Gastroesophageal sphincter (tissue), 4 donors: ENCODE measurements at regions not wholly inside any gene's neighbourhood (a gene's known extent, or its start where the extent isn't known, plus 50 kb on each side); places are given as distances from the start of the nearest gene placed in this dataset.

ENCODE experiments used
- ATAC-seq: fragments of 150-250 bp; one replicate; pipeline ENCODE4 v1.9.1; 2016; ENCODE audit warnings: mild to moderate bottlenecking, moderate library complexity
- H3K27ac ChIP-seq, 4 donors: fragments of 200-600 bp; sonication (generic) in 3 of 4; 1 replicate in 3 of 4; 2 replicates in 1 of 4; pipeline ENCODE4 v1.5.1; 2016 to 2019
- H3K27me3 ChIP-seq: fragments of 200-600 bp; sonication (generic); one replicate; pipeline ENCODE4 v1.5.1; 2019
- H3K36me3 ChIP-seq, 2 donors: fragments of 200-600 bp; sonication (generic); one replicate each; pipeline ENCODE4 v1.5.1; 2019; ENCODE audit warnings: control low read depth in 1 of 2
- H3K4me1 ChIP-seq, 3 donors: fragments of 200-600 bp; sonication (generic); 1 replicate in 2 of 3; 2 replicates in 1 of 3; pipeline ENCODE4 v1.5.1; 2016 to 2019; ENCODE audit warnings: control low read depth in 2 of 3
- H3K4me3 ChIP-seq, 2 donors: fragments of 200-600 bp; sonication (generic); one replicate each; pipeline ENCODE4 v1.5.1; 2019; ENCODE audit warnings: mild to moderate bottlenecking in 1 of 2, moderate library complexity in 1 of 2
- H3K9me3 ChIP-seq, 3 donors: fragments of 200-600 bp; sonication (generic); one replicate each; pipeline ENCODE4 v1.5.1; 2017 to 2019; ENCODE audit warnings: control low read depth in 2 of 3
- EP300 ChIP-seq: sonication (generic); formaldehyde crosslinking; IDR thresholded peaks from one replicate; pipeline ENCODE4 v1.6.1; 2017; ENCODE audit warnings: antibody characterized with exemption, mild to moderate bottlenecking
- POLR2A ChIP-seq, 2 donors: fragments of 450-650 bp; IDR thresholded peaks; one replicate each; pipeline ENCODE4 v1.6.1; 2017; ENCODE audit warnings: antibody characterized with exemption in 2 of 2, mild to moderate bottlenecking in 2 of 2, moderate library complexity in 1 of 2
- POLR2AphosphoS5 ChIP-seq: sonication (generic); formaldehyde crosslinking; IDR thresholded peaks from one replicate; pipeline ENCODE4 v1.6.1; 2017; ENCODE audit warnings: antibody characterized with exemption
- WGBS, 2 donors: methylation state at CpG; one replicate each; pipeline ENCODE4 v1.1.5; 2018; ENCODE audit warnings: low coverage in 1 of 2; 5-methylcytosine and 5-hydroxymethylcytosine counted together
- TF ChIP-seq, protein P1 (sequence below), 4 experiments: fragments of 200-600 bp in 2 of 4; fragments of 450-650 bp in 2 of 4; sonication (generic) in 1 of 4; IDR thresholded peaks; one replicate each; pipeline ENCODE4 v1.5.1; 2017 to 2019; ENCODE audit warnings: antibody characterized with exemption in 4 of 4, mild to moderate bottlenecking in 2 of 4, moderate library complexity in 2 of 4

DNA sequence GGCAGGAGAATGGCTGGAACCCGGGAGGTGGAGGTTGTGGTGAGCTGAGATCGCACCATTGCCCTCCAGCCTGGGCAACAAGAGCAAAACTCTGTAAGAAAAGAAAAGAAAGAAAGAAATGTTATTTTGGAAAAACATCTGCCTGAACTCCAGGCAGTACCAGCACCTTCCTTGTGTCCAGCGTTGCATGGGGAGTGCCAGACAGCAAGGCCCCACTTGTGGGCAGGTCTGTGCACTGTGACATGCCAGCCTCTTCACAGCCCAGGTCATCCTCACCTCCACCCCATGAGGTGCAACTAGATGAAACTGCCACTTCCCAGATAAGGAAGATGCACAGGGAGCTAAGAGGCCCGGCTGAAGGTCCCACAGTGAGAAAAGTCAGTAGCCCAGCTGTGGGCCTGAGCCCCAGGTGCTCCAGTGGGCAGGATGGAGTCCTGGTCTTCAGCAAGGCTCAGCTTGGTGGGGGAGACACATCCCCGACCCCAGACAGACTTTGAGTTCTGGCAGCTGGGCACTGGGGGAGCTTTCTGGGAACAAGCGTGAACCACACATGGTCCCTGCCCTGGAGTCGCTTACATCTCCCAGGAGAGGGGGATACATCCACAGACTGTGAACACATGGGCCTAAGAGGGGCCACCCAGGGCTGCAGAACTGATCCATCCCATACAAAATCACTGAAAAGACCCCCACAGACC lies 146.9 kb upstream of the IER5L start:
- no peak overlapping the region for H3K4me3 ChIP-seq
- no peaks in the 10 kb centered on the region for H3K9me3 ChIP-seq
- TF ChIP-seq, protein P1, sequence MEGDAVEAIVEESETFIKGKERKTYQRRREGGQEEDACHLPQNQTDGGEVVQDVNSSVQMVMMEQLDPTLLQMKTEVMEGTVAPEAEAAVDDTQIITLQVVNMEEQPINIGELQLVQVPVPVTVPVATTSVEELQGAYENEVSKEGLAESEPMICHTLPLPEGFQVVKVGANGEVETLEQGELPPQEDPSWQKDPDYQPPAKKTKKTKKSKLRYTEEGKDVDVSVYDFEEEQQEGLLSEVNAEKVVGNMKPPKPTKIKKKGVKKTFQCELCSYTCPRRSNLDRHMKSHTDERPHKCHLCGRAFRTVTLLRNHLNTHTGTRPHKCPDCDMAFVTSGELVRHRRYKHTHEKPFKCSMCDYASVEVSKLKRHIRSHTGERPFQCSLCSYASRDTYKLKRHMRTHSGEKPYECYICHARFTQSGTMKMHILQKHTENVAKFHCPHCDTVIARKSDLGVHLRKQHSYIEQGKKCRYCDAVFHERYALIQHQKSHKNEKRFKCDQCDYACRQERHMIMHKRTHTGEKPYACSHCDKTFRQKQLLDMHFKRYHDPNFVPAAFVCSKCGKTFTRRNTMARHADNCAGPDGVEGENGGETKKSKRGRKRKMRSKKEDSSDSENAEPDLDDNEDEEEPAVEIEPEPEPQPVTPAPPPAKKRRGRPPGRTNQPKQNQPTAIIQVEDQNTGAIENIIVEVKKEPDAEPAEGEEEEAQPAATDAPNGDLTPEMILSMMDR (IDR thresholded peaks at IDR 0.05), result no peak
- TF ChIP-seq POLR2AphosphoS5, result no peak
- no peak for TF ChIP-seq POLR2A (IDR thresholded peaks at IDR 0.05)
- TF ChIP-seq EP300, result no peak
- H3K4me1 ChIP-seq, result peaks cover 2 to 58% (median 24%) of the 10 kb centered on the region in 3 donors
- no peak for ATAC-seq
- peak overlapping the region in 3 of 4 donors; percentile 45 to 87 (median 81) for H3K27ac ChIP-seq
- H3K36me3 ChIP-seq, result no peaks in the 10 kb centered on the region
- 83 to 86% methylated on average over 1 to 2 of the region's 7 CpGs for WGBS, 2 donors
- no peaks in the 10 kb centered on the region for H3K27me3 ChIP-seq

DNA sequence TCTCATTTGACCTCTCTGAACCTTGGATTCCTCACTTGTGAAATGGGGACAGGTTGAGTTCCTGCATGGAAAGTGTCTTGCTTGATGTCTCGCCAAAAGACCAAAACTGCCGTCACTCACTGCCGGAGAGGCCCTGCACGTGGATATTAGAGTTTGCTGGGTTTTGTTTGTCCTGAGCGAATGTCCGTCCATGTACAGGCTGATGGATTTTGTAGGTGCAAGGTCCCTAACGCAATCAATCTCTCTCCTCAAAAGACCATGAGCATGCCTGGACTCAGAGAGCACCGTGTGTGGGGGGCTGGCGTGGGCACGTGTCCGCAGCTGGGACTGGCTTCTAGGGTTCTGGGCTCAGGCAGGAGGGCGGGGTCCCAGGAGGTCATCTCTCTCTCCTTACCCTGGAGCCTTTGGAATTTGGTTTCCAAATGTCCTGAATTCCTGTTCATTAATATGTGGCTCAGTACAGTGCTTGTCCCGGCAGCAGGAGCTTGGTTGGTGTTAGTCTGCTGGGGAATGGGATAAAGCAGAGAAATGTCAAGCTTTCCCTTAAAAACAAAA lies 146.0 kb upstream of the IER5L start:
- Histone ChIP-seq H3K4me1 (peaks cover 6 to 64% (median 31%) of the 10 kb centered on the region in 3 donors), H3K36me3 (no peaks in the 10 kb centered on the region), H3K27me3 (no peaks in the 10 kb centered on the region), H3K9me3 (no peaks in the 10 kb centered on the region), H3K27ac (peak overlapping the region in 3 of 4 donors; percentile 45 to 87 (median 81)), H3K4me3 (no peak overlapping the region)
- ATAC-seq, result no peak
- TF ChIP-seq, protein P1 (IDR thresholded peaks at IDR 0.05), result no peak
- TF ChIP-seq EP300, result no peak
- no peak for TF ChIP-seq POLR2A (IDR thresholded peaks at IDR 0.05)
- TF ChIP-seq POLR2AphosphoS5, result no peak
- WGBS, 2 donors, result 20 to 47% methylated on average over 1 to 3 of the region's 13 CpGs

DNA sequence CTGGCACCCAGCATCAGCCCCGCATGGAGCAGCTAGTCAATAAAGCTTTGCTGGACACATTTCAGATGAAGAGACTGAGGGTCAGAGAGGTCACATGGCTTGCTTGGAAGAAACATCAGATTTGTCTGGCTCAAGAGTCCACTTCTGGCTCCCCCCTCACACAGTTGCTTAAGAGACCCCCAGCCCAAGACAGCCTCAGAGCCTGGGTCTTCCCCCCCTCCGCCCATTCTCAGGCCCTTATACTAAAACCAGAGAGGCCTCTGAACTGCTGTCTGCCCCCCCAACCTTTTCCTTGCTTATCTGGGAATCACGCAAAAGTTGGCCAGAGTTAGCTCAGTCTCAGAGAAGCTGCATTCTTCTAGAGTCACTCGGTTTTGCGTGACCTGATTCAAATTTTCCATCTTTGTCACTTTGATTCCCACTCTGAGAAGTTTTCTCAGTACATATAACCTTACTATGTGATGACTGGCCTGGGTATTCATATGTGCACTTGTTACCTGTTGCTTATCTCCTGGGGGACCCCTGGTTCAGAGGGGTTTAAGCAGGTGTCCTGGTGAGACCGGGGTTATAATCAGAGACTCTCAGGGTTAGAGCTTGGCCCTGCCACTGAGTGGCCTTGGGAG lies 145.4 kb upstream of the IER5L start:
- peak overlapping the region in 3 of 4 donors; percentile 45 to 87 (median 81) for H3K27ac ChIP-seq
- 15 to 58% methylated on average over 4 to 5 of the region's 6 CpGs for WGBS, 2 donors
- ATAC-seq, result no peak
- no peaks in the 10 kb centered on the region for H3K27me3 ChIP-seq
- no peak overlapping the region for H3K4me3 ChIP-seq
- peaks cover 6 to 64% (median 37%) of the 10 kb centered on the region in 3 donors for H3K4me1 ChIP-seq
- H3K36me3 ChIP-seq, result no peaks in the 10 kb centered on the region
- TF ChIP-seq, protein P1 (IDR thresholded peaks at IDR 0.05), result no peak
- TF ChIP-seq POLR2A (IDR thresholded peaks at IDR 0.05), result no peak
- no peak for TF ChIP-seq EP300
- TF ChIP-seq POLR2AphosphoS5, result no peak
- no peaks in the 10 kb centered on the region for H3K9me3 ChIP-seq

DNA sequence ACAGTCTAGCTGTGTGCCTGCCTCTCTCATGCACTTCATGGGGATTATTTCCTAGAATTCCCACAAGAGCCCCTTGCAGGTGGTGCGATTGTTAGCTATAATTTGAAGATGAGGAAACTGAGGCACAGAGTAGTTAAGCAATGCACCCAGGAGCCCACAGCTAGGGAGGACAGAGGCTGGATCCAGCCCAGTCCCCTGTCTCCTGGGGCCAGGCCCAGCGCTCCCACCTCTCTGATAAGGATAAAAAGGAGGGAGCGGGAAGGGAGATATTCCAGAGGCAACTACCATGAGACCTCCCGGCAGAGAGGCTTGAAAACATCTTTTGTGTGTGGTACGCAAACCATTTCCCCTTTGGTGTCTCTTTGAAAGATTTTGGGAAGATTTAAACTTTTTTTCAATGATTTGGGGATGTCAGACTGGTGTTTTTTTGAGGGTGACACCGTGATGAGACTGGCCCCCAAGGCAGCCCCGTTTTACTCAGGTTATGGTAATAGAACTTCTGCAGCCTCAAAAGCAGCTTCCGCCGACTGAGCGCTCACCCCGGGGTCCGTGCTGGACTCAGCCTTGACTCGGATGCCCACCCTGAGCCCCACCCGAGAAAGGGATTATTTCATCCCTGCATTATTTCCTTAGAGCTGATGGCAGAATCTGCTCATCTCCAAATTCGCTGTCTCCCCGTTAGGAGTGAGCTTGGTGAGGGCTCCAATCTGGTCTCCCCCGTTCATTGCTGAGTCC lies 144.7 kb upstream of the IER5L start:
- Histone ChIP-seq H3K4me3 (no peak overlapping the region), H3K27ac (peak overlapping the region in 3 of 4 donors; percentile 45 to 87 (median 81)), H3K36me3 (no peaks in the 10 kb centered on the region), H3K4me1 (peaks cover 6 to 68% (median 44%) of the 10 kb centered on the region in 3 donors), H3K27me3 (no peaks in the 10 kb centered on the region), H3K9me3 (no peaks in the 10 kb centered on the region)
- 73 to 83% methylated on average over 11 to 17 of the region's 17 CpGs for WGBS, 2 donors
- ATAC-seq, result no peak
- TF ChIP-seq, protein P1 (IDR thresholded peaks at IDR 0.05), result no peak
- TF ChIP-seq POLR2AphosphoS5 (no peak), EP300 (no peak), POLR2A (IDR thresholded peaks at IDR 0.05) (no peak)
